Keratinocyte (primary cell): ENCODE measurements at regions not wholly inside any gene's neighbourhood (a gene's known extent, or its start where the extent isn't known, plus 50 kb on each side); places are given as distances from the start of the nearest gene placed in this dataset.

ENCODE experiments used
- DNase-seq: peaks from one replicate; pipeline ENCODE4 v3.0.0-alpha.2; 2011; ENCODE audit warnings: low read depth, missing footprints, low spot score
- FAIRE-seq: peaks from 2 replicates; lab custom pipeline; 2011; peaks lifted over from hg19 to GRCh38; lab: Jason Lieb, UNC
- H2AFZ ChIP-seq: 2 replicates; pipeline ENCODE4 v1.6.0; 2012; ENCODE audit warnings: low read length, control low read depth, inconsistent platforms; ENCODE audit not compliant: control insufficient read depth
- H3K27ac ChIP-seq: 2 replicates; pipeline ENCODE4 v1.5.1; 2011; ENCODE audit warnings: low read length; ENCODE audit not compliant: control insufficient read depth, insufficient read depth
- H3K27me3 ChIP-seq: 3 replicates; pipeline ENCODE4 v1.6.0; 2011; ENCODE audit warnings: low read length; ENCODE audit not compliant: control insufficient read depth, insufficient read depth; ENCODE audit errors: extremely low read depth
- H3K36me3 ChIP-seq, 2 experiments: 2 replicates in 1 of 2; 3 replicates in 1 of 2; pipeline ENCODE4 v1.5.1; 2011; ENCODE audit warnings: low read length in 2 of 2, mild to moderate bottlenecking in 1 of 2; ENCODE audit not compliant: control insufficient read depth in 2 of 2, insufficient read depth in 2 of 2; ENCODE audit errors: extremely low read depth in 1 of 2
- H3K4me1 ChIP-seq: 3 replicates; pipeline ENCODE4 v1.5.1; 2011; ENCODE audit warnings: low read length; ENCODE audit not compliant: control insufficient read depth, insufficient read depth; ENCODE audit errors: extremely low read depth
- H3K4me2 ChIP-seq: 3 replicates; pipeline ENCODE4 v1.6.0; 2011; ENCODE audit warnings: low read depth, low read length; ENCODE audit not compliant: control insufficient read depth, insufficient read depth; ENCODE audit errors: extremely low read depth
- H3K4me3 ChIP-seq, 3 experiments: fragments of 200-600 bp in 1 of 3; sonication (generic) in 1 of 3; 2 replicates in 2 of 3; 3 replicates in 1 of 3; pipeline ENCODE4 v1.5.1; 2011 to 2016; ENCODE audit warnings: low read length in 3 of 3, mild to moderate bottlenecking in 3 of 3, control low read depth in 2 of 3, inconsistent platforms in 1 of 3, low read depth in 1 of 3, mixed read lengths in 1 of 3, mixed run types in 1 of 3, moderate library complexity in 1 of 3; ENCODE audit not compliant: control insufficient read depth in 2 of 3, insufficient read depth in 2 of 3; ENCODE audit errors: extremely low read depth in 1 of 3
- H3K79me2 ChIP-seq: 2 replicates; pipeline ENCODE4 v1.6.0; 2012; ENCODE audit warnings: low read length; ENCODE audit not compliant: control insufficient read depth, insufficient read depth
- H3K9ac ChIP-seq: 3 replicates; pipeline ENCODE4 v1.6.0; 2011; ENCODE audit warnings: low read length; ENCODE audit not compliant: control insufficient read depth, insufficient read depth; ENCODE audit errors: extremely low read depth
- H3K9me1 ChIP-seq: 3 replicates; pipeline ENCODE4 v1.6.0; 2011; ENCODE audit warnings: low read length; ENCODE audit not compliant: control insufficient read depth, insufficient read depth; ENCODE audit errors: extremely low read depth
- H3K9me3 ChIP-seq: 2 replicates; pipeline ENCODE4 v1.5.1; 2012; ENCODE audit warnings: low read depth, low read length; ENCODE audit not compliant: control insufficient read depth
- H4K20me1 ChIP-seq: 3 replicates; pipeline ENCODE4 v1.6.0; 2011; ENCODE audit warnings: low read length; ENCODE audit not compliant: control insufficient read depth, insufficient read depth; ENCODE audit errors: extremely low read depth
- EZH2 ChIP-seq: IDR thresholded peaks from one replicate; pipeline ENCODE4 v1.6.1; 2012; ENCODE audit warnings: inconsistent platforms, mild to moderate bottlenecking, low read length, moderate library complexity
- dilution Hi-C: fragments of 300-500 bp; cut with MboI; formaldehyde crosslinking; loops from one replicate; pipeline ENCODE4 v1.7.0; 2020; ENCODE audit warnings: low sequenced_read_pairs; ENCODE audit not compliant: extremely low pct_ligation_motif_present
- TF ChIP-seq, protein P1 (sequence below), 3 experiments: IDR thresholded peaks in 1 of 3; conservative IDR thresholded peaks in 1 of 3; optimal IDR thresholded peaks in 1 of 3; 2 replicates in 2 of 3; 3 replicates in 1 of 3; pipeline versions ENCODE3 to v1.5.1; 2011; ENCODE audit warnings: low read length in 3 of 3, mild to moderate bottlenecking in 3 of 3, moderate library complexity in 2 of 3, control low read depth in 1 of 3, inconsistent platforms in 1 of 3; ENCODE audit not compliant: insufficient read depth in 2 of 3; ENCODE audit errors: extremely low read depth in 1 of 3

DNA sequence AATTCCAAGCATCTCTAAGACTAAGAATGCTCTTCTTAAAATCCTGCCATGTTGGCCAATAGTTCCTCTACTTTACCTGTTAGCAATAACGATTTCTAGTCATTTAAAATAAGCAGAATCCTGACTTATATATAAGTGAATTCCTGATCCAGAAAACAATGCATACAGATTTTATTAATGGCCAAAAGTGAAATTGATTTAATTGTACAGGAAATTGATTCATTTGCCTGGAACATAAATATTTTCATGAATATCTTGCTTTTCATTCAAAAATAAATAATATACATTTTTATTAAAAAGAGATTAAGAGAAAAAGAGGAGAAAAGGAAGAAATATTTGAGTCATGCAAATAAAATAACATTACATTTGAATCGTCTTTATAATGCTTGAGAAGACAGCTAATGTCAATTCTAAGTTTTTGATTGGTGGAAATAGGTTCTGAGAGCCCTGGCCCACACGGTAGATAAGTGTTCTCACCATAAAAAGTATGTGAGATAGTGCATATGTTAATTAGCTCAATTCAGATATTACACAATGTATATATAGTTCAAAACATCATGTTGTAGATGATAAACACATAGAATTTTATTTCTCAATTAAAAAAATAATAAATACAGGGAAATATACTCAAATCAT is 323.2 kb upstream of the MIR17HG start:
- H3K4me3 ChIP-seq, result no peak overlapping the region
- no peaks in the 10 kb centered on the region for H3K36me3 ChIP-seq
- DNase-seq (no peak), FAIRE-seq (no peak)
- H3K79me2 ChIP-seq, result no peaks in the 10 kb centered on the region
- no peak for TF ChIP-seq EZH2
- TF ChIP-seq, protein P1, sequence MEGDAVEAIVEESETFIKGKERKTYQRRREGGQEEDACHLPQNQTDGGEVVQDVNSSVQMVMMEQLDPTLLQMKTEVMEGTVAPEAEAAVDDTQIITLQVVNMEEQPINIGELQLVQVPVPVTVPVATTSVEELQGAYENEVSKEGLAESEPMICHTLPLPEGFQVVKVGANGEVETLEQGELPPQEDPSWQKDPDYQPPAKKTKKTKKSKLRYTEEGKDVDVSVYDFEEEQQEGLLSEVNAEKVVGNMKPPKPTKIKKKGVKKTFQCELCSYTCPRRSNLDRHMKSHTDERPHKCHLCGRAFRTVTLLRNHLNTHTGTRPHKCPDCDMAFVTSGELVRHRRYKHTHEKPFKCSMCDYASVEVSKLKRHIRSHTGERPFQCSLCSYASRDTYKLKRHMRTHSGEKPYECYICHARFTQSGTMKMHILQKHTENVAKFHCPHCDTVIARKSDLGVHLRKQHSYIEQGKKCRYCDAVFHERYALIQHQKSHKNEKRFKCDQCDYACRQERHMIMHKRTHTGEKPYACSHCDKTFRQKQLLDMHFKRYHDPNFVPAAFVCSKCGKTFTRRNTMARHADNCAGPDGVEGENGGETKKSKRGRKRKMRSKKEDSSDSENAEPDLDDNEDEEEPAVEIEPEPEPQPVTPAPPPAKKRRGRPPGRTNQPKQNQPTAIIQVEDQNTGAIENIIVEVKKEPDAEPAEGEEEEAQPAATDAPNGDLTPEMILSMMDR (optimal IDR thresholded peaks at IDR 0.05 in 1 of 3, IDR thresholded peaks at IDR 0.05 in 1 of 3, conservative IDR thresholded peaks at IDR 0.05 in 1 of 3; ENCODE audit: extremely low read depth in 1 of 3, insufficient read depth in 2 of 3, low read length in 3 of 3), result no peak
- H3K9me3 ChIP-seq, result no peaks in the 10 kb centered on the region
- H3K4me1 ChIP-seq, result no peaks in the 10 kb centered on the region
- no peak overlapping the region for H2AFZ ChIP-seq
- dilution Hi-C loops, result no loop called here
- H3K27ac ChIP-seq, result no peak overlapping the region
- no peaks in the 10 kb centered on the region for H4K20me1 ChIP-seq
- H3K9me1 ChIP-seq, result no peaks in the 10 kb centered on the region
- H3K4me2 ChIP-seq, result no peak overlapping the region
- no peak overlapping the region for H3K9ac ChIP-seq
- no peaks in the 10 kb centered on the region for H3K27me3 ChIP-seq

DNA sequence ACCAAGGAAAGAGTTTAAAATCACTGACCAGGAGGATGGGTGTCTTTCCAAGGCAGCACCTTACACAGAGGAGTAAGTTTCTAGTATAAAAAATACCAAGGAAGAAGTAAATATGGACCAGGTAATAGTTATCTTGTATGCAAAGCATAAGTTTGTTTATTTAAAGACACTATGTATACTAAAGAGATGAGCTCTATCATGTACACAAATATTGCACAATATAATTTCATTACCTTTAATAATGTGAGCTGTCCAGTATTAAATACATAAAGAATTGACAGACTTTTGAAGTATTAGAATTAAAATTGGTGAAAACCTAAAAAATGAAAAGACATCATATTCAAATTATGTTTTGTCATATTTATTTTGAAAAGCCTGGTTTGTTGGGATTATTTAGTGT is 322.0 kb upstream of the MIR17HG start:
- Histone ChIP-seq H3K27ac (no peak overlapping the region), H3K79me2 (no peaks in the 10 kb centered on the region), H3K9me3 (no peaks in the 10 kb centered on the region), H3K27me3 (no peaks in the 10 kb centered on the region), H2AFZ (no peak overlapping the region), H3K4me3 (no peak overlapping the region), H3K4me2 (no peak overlapping the region), H3K4me1 (no peaks in the 10 kb centered on the region), H3K36me3 (no peaks in the 10 kb centered on the region), H4K20me1 (no peaks in the 10 kb centered on the region), H3K9me1 (no peaks in the 10 kb centered on the region), H3K9ac (no peak overlapping the region)
- dilution Hi-C loops, result no loop called here
- FAIRE-seq (no peak), DNase-seq (no peak)
- TF ChIP-seq, protein P1 (optimal IDR thresholded peaks at IDR 0.05 in 1 of 3, IDR thresholded peaks at IDR 0.05 in 1 of 3, conservative IDR thresholded peaks at IDR 0.05 in 1 of 3; ENCODE audit: extremely low read depth in 1 of 3, insufficient read depth in 2 of 3, low read length in 3 of 3), result no peak
- no peak for TF ChIP-seq EZH2
